ENCODE measurements at regions not wholly inside any gene's neighbourhood (a gene's known extent, or its start where the extent isn't known, plus 50 kb on each side); places are given as distances from the start of the nearest gene placed in this dataset.
A peak's percentile ranks its signal among the peaks of the same experiment; 100 is the strongest.
"Not testable (repeated sequence)": the region's sequence is repeated elsewhere in the genome, so short reads cannot be mapped to it uniquely, and the experiment has no call there.

- Histone ChIP-seq H3K27me3 (no peaks in the 10 kb centered on the region), H3K36me3 (no peaks in the 10 kb centered on the region), H3K27ac (peak overlapping the region; percentile 45 to 60), H3K4me3 (no peak overlapping the region), H3K4me1 (peaks cover 0 to 20% (median 6%) of the 10 kb centered on the region in 4 donors), H3K9me3 (no peaks in the 10 kb centered on the region)
- intact Hi-C loops (cut with DNase I; ENCODE audit: low total_unique reads) = no loop called here
- DNase-seq = no peak
- TF ChIP-seq CTCF (IDR thresholded peaks at IDR 0.05) = no peak
Observed at GRCh38 chr6:127397729-127398630, 54.6 kb upstream of the ECHDC1 start.

GRCh38 chr6:127397171-127397597 is 53.8 kb upstream of the ECHDC1 start:
- H3K27me3 ChIP-seq; intact Hi-C loops (cut with DNase I; ENCODE audit: low total_unique reads); H3K4me3 ChIP-seq; H3K36me3 ChIP-seq; DNase-seq; H3K27ac ChIP-seq; H3K9me3 ChIP-seq: not testable (repeated sequence)
- H3K4me1 ChIP-seq = peaks cover 0 to 20% (median 6%) of the 10 kb centered on the region in 4 donors
